GM12891 (cell line): ENCODE measurements at regions not wholly inside any gene's neighbourhood (a gene's known extent, or its start where the extent isn't known, plus 50 kb on each side); places are given as distances from the start of the nearest gene placed in this dataset.

Experiments
- POLR2A ChIP-seq: IDR thresholded peaks from 2 replicates; pipeline ENCODE4 v1.6.1; 2011; ENCODE audit warnings: low read depth, low read length, control low read depth
- POLR2AphosphoS5 ChIP-seq: IDR thresholded peaks from 2 replicates; pipeline ENCODE4 v1.6.1; 2011; ENCODE audit warnings: low read depth, low read length, control low read depth
- SPI1 ChIP-seq: IDR thresholded peaks from 2 replicates; pipeline ENCODE4 v1.6.1; 2011; ENCODE audit warnings: low read depth, low read length, control low read depth

DNA sequence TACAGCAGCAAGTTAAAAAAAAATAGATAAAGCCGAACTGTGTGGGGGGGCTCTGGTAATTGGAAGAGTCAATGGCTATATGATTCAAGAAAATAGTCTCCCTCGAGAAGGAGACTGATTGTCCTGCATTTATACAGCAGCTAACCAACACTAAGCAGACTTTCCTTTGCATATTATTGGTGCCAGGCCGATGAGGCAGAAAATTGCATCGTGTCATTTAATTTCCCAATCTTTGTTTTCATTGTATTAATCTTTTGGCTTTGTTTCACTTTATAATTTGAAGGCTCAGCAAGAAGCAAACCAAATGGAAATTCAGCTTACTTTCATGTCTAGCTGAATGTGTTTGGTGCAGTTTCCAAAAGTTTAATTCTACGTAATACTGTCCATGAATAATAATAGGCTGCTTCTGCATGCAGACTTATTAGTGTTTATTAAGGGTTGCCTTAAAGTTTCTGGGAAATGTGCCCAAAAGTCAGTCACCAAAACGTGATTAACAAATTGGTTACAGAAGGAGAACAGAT, 258.5 kb downstream of the HACE1 start:
- no peak for TF ChIP-seq POLR2AphosphoS5
- TF ChIP-seq POLR2A: no peak
- TF ChIP-seq SPI1: no peak
